Cardiac muscle cell (in vitro differentiated cells and primary cell): ENCODE measurements at regions not wholly inside any gene's neighbourhood (a gene's known extent, or its start where the extent isn't known, plus 50 kb on each side); places are given as distances from the start of the nearest gene placed in this dataset.
A peak's percentile ranks its signal among the peaks of the same experiment; 100 is the strongest.

Experiments used
- DNase-seq, 2 donors: peaks; one replicate each; pipeline versions ENCODE4 v3.0.0 to v3.0.0-alpha.2; 2010 to 2017; ENCODE audit warnings: low read depth in 1 of 2, low spot score in 1 of 2
- H3K27ac ChIP-seq: fragments of 200-600 bp; sonication (generic); 2 replicates; pipeline ENCODE4 v1.5.1; 2016
- H3K27me3 ChIP-seq: fragments of 200-600 bp; sonication (generic); 2 replicates; pipeline ENCODE4 v1.6.0; 2016; ENCODE audit warnings: control low read depth
- H3K36me3 ChIP-seq: fragments of 200-600 bp; sonication (generic); 2 replicates; pipeline ENCODE4 v1.5.1; 2016; ENCODE audit warnings: control low read depth
- H3K4me1 ChIP-seq: fragments of 200-600 bp; sonication (generic); 2 replicates; pipeline ENCODE4 v1.8.1; 2017; ENCODE audit warnings: low read depth, mild to moderate bottlenecking, mixed run types
- H3K4me3 ChIP-seq: fragments of 200-600 bp; sonication (generic); 2 replicates; pipeline ENCODE4 v1.5.1; 2016; ENCODE audit warnings: mild to moderate bottlenecking
- H3K9me3 ChIP-seq: fragments of 200-600 bp; sonication (generic); 2 replicates; pipeline ENCODE4 v1.5.1; 2017; ENCODE audit warnings: low read depth, mild to moderate bottlenecking, control low read depth
- TF ChIP-seq, protein P1 (sequence below): IDR thresholded peaks from 2 replicates; pipeline ENCODE4 v1.5.1; 2012; ENCODE audit warnings: low read depth, mild to moderate bottlenecking, low read length

DNA sequence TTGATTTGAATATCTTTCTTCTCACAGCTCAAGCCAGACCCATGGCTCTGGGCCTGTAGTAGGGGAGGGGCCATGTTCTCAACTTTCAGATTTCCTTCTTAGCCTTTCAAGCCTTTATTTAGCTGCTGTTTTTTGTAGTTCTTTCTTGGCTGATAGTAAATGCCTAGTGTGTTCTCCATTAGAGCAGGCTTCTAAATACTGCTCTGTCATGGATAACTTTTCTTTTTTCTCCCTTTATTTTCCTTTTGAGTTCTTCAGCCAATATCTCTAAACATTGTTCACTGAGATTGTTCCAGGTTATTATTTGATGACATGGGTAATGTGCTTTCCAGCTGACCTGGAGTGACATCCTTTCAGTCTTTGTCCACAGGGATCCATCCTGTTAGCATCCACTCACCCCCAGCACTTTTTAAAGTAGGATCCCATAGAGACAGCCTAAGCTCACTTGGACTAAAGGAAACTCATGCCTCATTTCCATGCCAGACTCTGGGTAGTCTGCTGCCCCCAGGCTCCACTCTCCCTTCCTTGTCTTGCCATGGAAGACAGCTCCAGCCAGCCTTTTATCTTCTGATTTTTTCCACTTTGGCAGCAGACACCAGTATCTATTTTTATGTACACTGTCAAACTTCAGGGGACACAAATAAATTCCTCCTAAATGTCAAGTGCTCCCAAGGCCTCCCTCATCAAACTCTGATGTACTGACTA, 645.6 kb downstream of the RNF144B start:
- Histone ChIP-seq H3K27me3 (no peaks in the 10 kb centered on the region), H3K4me1 (peaks cover 50% of the 10 kb centered on the region), H3K9me3 (no peaks in the 10 kb centered on the region), H3K27ac (peak overlapping the region; percentile 79), H3K36me3 (no peaks in the 10 kb centered on the region), H3K4me3 (no peak overlapping the region)
- DNase-seq = peak in 1 of 2 donors; percentile 15
- TF ChIP-seq, protein P1, sequence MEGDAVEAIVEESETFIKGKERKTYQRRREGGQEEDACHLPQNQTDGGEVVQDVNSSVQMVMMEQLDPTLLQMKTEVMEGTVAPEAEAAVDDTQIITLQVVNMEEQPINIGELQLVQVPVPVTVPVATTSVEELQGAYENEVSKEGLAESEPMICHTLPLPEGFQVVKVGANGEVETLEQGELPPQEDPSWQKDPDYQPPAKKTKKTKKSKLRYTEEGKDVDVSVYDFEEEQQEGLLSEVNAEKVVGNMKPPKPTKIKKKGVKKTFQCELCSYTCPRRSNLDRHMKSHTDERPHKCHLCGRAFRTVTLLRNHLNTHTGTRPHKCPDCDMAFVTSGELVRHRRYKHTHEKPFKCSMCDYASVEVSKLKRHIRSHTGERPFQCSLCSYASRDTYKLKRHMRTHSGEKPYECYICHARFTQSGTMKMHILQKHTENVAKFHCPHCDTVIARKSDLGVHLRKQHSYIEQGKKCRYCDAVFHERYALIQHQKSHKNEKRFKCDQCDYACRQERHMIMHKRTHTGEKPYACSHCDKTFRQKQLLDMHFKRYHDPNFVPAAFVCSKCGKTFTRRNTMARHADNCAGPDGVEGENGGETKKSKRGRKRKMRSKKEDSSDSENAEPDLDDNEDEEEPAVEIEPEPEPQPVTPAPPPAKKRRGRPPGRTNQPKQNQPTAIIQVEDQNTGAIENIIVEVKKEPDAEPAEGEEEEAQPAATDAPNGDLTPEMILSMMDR = no peak

DNA sequence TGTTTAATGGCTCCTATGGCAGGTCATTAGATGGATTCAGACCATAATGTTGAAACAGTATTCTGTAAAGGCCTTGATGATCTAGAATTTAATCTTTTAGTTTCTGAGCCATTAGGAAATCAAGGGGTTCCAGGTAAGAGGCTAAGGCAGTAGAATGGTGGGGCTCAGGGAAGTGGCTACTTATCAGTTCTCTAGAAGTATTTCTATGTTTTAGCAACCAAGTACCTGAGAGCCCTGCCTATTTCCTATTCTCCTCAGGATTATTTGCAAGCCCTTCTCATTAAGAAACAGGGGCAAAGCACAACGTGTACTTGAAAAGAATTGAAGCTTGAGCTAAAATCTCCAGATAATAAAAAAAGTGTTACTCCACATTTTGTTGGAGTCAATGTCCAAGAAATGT, 646.5 kb downstream of the RNF144B start:
- TF ChIP-seq, protein P1 = no peak
- Histone ChIP-seq H3K27me3 (no peaks in the 10 kb centered on the region), H3K27ac (peak overlapping the region; percentile 79), H3K4me3 (no peak overlapping the region), H3K36me3 (no peaks in the 10 kb centered on the region), H3K4me1 (peaks cover 41% of the 10 kb centered on the region), H3K9me3 (no peaks in the 10 kb centered on the region)
- no peak for DNase-seq

DNA sequence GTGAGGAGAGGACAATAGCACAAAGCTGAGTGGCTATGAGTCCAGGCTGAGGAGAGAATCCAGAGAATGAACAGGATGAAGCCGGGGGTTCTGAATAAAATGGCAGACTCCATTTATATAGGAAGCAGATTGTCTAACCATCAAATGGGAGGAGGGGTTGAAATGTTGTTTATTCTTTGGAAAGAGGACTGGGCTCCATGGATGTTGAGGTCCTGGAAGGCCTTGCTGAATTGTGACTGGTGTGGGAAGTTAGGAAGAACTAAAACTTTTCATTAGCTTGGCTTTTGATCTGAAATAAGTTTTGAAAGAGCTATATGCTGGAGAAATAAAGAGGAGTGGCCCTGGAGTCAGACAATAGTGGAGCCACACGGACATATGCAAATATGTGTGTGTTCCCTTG, 647.8 kb downstream of the RNF144B start:
- Histone ChIP-seq H3K27ac (no peak overlapping the region), H3K36me3 (no peaks in the 10 kb centered on the region), H3K4me3 (no peak overlapping the region), H3K9me3 (no peaks in the 10 kb centered on the region), H3K27me3 (no peaks in the 10 kb centered on the region), H3K4me1 (peaks cover 46% of the 10 kb centered on the region)
- no peak for DNase-seq
- TF ChIP-seq, protein P1 = no peak

DNA sequence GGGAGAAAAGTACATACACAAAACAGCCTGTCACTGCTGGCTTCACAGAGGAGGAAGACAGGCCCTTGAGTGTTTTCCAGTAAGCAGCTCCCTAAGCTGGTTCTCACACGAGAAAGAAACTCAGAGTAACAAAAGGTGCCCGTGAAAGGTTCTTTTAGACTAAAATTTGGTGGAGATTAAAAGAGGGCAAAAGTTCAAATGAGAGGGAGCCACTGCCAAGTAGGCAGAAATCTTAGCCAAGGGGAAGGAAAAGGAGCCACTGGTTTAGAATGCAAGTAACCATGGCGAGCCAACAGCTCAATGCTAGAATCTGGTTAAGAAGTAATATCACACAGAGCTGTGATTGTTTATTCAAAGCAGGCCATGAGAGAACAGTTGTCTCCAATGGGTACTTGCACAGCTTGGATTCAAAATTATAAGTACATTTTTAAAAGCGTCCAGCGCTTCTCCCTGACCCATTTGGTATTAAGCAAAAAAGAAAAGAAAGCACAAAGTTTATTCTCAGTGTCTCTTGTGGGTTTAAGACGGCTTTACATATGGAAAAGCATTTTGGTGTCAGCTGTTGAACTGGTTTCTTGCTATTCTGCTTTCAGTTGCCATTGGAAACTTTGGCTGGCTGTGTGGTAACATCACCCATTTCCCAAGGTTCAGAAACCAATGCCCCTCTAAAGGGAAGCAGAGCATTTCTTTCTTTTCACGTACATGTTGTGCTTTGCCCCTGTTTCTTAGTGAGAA, 648.5 kb downstream of the RNF144B start:
- TF ChIP-seq, protein P1 = no peak
- DNase-seq = peak in 1 of 2 donors; percentile 2
- Histone ChIP-seq H3K4me1 (peaks cover 52% of the 10 kb centered on the region), H3K9me3 (no peaks in the 10 kb centered on the region), H3K36me3 (no peaks in the 10 kb centered on the region), H3K4me3 (no peak overlapping the region), H3K27me3 (no peaks in the 10 kb centered on the region), H3K27ac (no peak overlapping the region)

DNA sequence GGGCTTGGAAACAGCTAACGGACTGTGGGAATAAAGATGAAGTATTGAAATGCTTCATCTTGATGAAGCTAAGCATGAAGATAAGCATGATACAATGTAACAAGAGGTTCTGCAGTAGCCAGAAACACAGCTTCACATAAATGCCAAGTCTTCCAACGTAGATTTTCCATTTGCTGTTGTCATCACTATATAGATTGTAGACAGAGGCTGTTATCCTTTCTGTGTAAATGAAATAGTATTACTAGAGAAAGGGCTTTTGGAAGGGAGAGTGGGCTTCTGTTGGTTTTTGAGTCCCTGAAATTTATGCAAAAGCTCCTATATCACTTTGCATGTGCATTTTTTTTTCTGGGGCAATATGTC, 649.0 kb downstream of the RNF144B start:
- Histone ChIP-seq H3K9me3 (no peaks in the 10 kb centered on the region), H3K27me3 (no peaks in the 10 kb centered on the region), H3K36me3 (no peaks in the 10 kb centered on the region), H3K4me1 (peaks cover 58% of the 10 kb centered on the region), H3K4me3 (no peak overlapping the region), H3K27ac (no peak overlapping the region)
- no peak for DNase-seq
- TF ChIP-seq, protein P1 = no peak
